Renal pelvis (tissue), 1 donor: ENCODE measurements at regions not wholly inside any gene's neighbourhood (a gene's known extent, or its start where the extent isn't known, plus 50 kb on each side); places are given as distances from the start of the nearest gene placed in this dataset.

Experiments used
- DNase-seq: peaks from one replicate; pipeline ENCODE4 v3.0.0-alpha.2; 2013

GRCh38 chr14:98369344-98369743 is 902.7 kb downstream of the BCL11B start:
- no peak for DNase-seq

- no peak for DNase-seq
These were observed 901.6 kb downstream of the BCL11B start for GRCh38 chr14:98370352-98370751.

GRCh38 chr14:98371141-98371540 is 900.9 kb downstream of the BCL11B start:
- DNase-seq: no peak

DNA sequence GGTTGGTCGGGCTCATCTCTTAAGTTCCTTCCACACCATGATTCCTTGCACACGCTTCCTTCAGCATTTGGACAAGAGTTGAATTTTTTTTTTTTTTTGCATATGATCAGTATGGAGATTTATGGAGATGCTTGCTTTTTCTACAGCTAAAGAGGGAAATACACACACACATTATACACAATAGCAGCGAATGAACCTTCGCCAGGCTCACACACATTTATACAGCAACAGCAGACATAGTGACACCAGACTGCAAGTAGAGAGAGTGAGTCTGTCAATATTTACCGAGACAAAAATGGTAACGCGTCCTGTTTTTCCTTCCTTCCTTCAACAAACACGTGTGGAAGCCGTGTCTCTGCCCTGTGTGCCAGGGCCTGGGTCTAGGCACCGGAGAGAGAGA is 897.9 kb downstream of the BCL11B start:
- no peak for DNase-seq

- DNase-seq: no peak
These were observed 896.4 kb downstream of the BCL11B start for GRCh38 chr14:98375566-98375965.

- no peak for DNase-seq
These were observed 892.2 kb downstream of the BCL11B start for GRCh38 chr14:98379830-98380229.

DNA sequence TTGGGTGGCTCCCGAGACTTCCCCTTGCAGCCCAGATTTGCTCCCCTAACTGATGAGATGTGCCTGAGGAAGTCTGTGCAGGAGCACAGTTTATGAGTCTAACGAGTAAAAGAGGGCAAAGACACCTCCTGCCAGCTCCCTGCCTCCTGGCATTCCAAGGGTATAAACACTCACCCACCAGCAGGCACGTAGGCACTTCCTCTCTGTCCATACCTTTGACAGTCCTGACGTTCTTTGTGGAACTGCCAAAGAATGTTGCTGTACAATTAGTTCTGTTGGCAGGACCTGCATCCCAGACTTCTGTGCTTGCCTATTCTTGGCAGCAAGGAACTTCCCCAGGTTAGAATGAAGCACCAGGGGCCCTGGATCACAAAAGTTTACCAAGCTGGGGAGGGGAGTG is 889.3 kb downstream of the BCL11B start:
- DNase-seq: no peak

- DNase-seq: no peak
These were observed 886.1 kb downstream of the BCL11B start for GRCh38 chr14:98385851-98386250.

DNA sequence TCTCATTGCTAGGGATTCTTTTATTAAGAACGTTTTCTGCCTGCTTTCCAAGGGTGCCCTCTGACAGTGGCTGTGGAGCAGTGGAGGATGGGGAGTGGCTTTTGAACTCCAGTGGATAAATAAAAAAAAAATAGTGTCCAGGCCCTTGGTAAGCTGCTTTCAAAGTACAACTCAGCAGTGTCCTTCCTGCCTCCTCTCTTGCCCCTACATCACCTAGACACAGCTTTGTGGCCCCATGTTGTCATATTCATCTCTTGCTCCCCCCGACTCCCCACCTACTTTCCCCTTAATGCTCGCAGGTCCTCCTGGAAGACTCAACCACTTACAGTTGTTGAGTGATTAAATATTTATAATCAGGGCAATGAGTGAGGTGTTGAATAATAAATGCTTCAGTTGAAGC is 880.9 kb downstream of the BCL11B start:
- no peak for DNase-seq

DNA sequence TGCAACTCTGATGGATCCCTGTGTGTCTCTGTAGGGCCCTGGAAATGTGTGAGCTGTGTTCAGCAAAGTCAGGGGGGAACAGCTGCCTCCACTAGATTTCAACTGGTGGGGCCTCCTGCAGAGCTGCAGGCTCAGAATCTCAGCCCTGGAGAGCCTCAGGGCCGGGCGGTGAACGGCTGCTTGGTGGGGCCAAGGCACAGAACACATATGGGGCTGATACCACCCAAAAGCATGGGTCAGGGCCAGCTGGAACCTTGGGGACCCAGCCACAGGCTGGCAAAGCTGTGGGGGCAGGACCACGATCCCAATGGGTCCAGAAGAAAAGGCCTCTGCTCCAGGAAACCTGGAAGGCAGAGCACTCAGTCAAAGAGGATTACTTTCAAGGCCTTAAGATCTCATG is 878.5 kb downstream of the BCL11B start:
- DNase-seq: no peak

DNA sequence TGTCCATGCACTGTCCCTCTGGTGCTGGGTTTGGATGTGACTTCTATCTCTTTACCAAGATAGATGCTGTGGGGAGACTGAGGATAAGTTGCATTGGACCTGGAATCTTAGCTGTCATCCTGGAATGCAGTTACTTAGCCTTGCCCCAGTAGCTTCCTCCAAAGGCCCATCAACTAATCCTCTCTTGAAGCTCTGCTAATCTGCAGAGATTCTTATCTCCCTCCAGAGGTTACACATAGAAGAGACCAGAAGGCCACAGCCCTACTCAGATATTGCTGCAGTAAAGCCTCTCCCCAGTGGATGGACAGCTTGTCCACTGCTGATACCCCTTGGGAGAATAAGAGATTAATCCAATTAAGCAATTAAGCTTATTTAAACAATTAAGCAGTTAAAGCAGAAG is 867.2 kb downstream of the BCL11B start:
- no peak for DNase-seq

- DNase-seq: no peak
These were observed 863.9 kb downstream of the BCL11B start for GRCh38 chr14:98408024-98408555.

DNA sequence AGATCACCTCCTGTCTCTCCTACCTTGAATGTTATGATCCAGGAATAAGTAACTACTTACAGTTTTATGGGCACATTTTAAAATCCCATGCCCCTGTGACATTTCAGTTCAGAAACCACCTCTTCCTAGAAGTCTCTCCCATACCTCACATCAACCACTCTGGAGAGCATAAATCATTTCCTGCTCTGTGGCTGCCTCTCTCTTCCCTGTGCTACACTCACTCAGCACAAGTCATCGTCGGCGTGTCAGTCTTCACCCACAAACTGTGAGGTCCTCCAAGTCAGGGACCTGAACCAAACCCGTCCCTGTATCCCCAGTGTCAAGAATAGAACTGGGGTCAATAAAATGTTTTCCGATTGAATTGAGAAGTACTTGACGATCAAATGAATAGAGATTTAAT is 863.3 kb downstream of the BCL11B start:
- DNase-seq: no peak

DNA sequence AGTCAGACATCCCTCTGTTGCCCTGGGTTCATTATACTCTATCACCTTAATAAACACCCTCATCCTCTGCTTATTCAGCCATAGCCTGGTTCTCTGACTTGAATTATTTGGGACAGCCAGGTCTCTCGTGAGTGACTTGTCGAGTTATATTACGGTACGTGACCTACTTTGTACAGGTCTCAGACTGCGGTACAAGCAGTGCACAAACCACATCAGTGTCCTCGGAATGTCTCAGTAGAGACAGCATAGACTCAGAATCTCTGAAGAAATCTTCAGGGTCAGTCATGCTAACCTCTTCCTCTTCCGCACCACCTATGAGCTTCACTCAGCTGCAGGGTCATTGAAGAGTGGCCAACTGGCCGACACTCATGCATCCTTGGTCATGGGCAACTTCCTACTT is 860.8 kb downstream of the BCL11B start:
- no peak for DNase-seq

GRCh38 chr14:98412431-98412830 is 859.6 kb downstream of the BCL11B start:
- no peak for DNase-seq

- no peak for DNase-seq
These were observed 856.2 kb downstream of the BCL11B start for GRCh38 chr14:98415766-98416165.

- no peak for DNase-seq
These were observed 855.0 kb downstream of the BCL11B start for GRCh38 chr14:98417001-98417400.

- no peak for DNase-seq
These were observed 843.5 kb downstream of the BCL11B start for GRCh38 chr14:98428483-98428994.

- no peak for DNase-seq
These were observed 838.6 kb downstream of the BCL11B start for GRCh38 chr14:98433436-98433835.

- no peak for DNase-seq
These were observed 834.9 kb downstream of the BCL11B start for GRCh38 chr14:98437113-98437512.

DNA sequence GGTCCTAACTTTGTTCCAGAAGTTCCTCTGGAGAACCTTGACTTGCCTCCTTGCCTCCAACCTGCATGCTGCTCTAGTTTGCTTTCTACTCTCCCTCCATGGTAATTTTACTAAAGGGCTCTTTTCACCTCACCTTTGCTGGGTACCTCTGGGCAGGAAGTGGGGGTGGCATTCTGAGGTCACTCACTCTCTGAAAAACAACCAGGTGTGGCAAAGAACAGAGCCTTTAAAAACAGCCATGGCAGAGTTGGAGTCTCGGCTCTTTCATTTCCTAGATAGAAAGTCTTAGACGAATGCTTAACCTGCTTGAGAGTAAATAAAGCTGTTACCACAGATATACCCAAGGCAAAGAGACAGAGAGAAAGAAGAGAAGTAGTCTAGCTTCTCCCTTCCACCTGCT is 827.9 kb downstream of the BCL11B start:
- no peak for DNase-seq

- no peak for DNase-seq
These were observed 826.3 kb downstream of the BCL11B start for GRCh38 chr14:98445718-98446117.

GRCh38 chr14:98446508-98446907 is 825.5 kb downstream of the BCL11B start:
- no peak for DNase-seq

GRCh38 chr14:98456231-98456630 is 815.8 kb downstream of the BCL11B start:
- DNase-seq: no peak

- no peak for DNase-seq
These were observed 813.3 kb downstream of the BCL11B start for GRCh38 chr14:98458702-98459101.
